ENCODE measurements at regions not wholly inside any gene's neighbourhood (a gene's known extent, or its start where the extent isn't known, plus 50 kb on each side); places are given as distances from the start of the nearest gene placed in this dataset.

DNA sequence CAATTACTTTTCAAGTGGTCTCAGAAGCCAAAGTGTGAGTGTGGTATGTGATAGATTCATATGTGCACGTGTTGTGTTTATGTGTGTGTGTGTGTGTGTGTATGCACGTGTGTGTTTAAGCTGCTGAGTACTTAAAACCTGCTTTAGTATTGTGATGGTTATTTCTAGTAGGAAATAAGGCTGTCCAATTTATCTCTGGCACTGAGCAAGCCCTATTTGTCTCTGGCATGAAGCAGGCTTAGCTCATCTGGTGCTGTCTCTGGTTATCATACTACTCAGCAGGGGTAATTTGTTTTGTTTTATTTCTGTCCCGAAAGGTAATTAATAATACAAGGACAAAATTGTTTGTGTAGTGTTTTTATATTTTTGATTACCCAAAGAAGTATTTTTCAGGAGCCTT is 333.7 kb downstream of the FAT3 start:
- H3F3A ChIP-seq (ENCODE audit: insufficient read depth), result no peaks in the 10 kb centered on the region
- no peak overlapping the region for H3K27ac ChIP-seq (ENCODE audit: low read depth, low read length)
- TF ChIP-seq, protein P1, sequence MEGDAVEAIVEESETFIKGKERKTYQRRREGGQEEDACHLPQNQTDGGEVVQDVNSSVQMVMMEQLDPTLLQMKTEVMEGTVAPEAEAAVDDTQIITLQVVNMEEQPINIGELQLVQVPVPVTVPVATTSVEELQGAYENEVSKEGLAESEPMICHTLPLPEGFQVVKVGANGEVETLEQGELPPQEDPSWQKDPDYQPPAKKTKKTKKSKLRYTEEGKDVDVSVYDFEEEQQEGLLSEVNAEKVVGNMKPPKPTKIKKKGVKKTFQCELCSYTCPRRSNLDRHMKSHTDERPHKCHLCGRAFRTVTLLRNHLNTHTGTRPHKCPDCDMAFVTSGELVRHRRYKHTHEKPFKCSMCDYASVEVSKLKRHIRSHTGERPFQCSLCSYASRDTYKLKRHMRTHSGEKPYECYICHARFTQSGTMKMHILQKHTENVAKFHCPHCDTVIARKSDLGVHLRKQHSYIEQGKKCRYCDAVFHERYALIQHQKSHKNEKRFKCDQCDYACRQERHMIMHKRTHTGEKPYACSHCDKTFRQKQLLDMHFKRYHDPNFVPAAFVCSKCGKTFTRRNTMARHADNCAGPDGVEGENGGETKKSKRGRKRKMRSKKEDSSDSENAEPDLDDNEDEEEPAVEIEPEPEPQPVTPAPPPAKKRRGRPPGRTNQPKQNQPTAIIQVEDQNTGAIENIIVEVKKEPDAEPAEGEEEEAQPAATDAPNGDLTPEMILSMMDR (IDR thresholded peaks at IDR 0.05; ENCODE audit: insufficient read depth, low read length, poor library complexity, severe bottlenecking), result no peak
- no peak for TF ChIP-seq EZH2phosphoT487 (conservative IDR thresholded peaks at IDR 0.05; ENCODE audit: low read length)
- no peaks in the 10 kb centered on the region for H3K27me3 ChIP-seq (ENCODE audit: low read length)
- no peak overlapping the region for H3K4me3 ChIP-seq (ENCODE audit: insufficient read depth, low read length, poor library complexity, severe bottlenecking)
- H3K79me2 ChIP-seq (ENCODE audit: insufficient read depth, low read length), result no peaks in the 10 kb centered on the region
- no peak overlapping the region for H2AFZ ChIP-seq (ENCODE audit: low read depth, low read length, severe bottlenecking)
- no peaks in the 10 kb centered on the region for H3K9me3 ChIP-seq (ENCODE audit: insufficient read depth, low read length)
- no peak overlapping the region for H3K4me2 ChIP-seq (ENCODE audit: low read depth, low read length, poor library complexity, severe bottlenecking)
- H4K20me1 ChIP-seq (ENCODE audit: low read depth, low read length), result no peaks in the 10 kb centered on the region
- no peak overlapping the region for H3K9ac ChIP-seq (ENCODE audit: low read length)
- H3K9me2 ChIP-seq (replicated peaks; ENCODE audit: insufficient read depth, low read length), result no peaks in the 10 kb centered on the region
- no peaks in the 10 kb centered on the region for H3K36me3 ChIP-seq (ENCODE audit: low read length)

DNA sequence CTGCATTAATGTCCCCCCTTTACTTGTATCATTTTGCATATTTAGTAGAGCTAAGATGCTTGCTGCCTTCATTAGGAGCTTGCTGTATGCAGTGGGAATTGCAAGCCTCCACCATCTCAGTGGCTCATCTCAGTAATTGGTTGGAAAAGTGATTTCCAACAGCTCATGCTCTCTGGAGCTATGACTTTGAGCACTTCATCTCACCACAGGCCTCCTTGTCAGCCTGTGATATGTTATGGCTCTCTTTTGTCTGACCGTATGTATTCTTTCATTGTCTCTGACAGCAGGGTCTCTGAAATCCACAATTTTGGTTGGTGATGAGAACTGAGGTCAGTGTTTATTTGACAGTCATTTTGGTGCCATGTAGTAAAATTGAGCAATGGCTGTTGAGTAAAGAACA is 345.1 kb downstream of the FAT3 start:
- Histone ChIP-seq H3K27me3 (ENCODE audit: low read length) (no peaks in the 10 kb centered on the region), H2AFZ (ENCODE audit: low read depth, low read length, severe bottlenecking) (no peak overlapping the region), H3K9me3 (ENCODE audit: insufficient read depth, low read length) (no peaks in the 10 kb centered on the region), H3K9me2 (replicated peaks; ENCODE audit: insufficient read depth, low read length) (no peaks in the 10 kb centered on the region), H3K36me3 (ENCODE audit: low read length) (no peaks in the 10 kb centered on the region), H3K79me2 (ENCODE audit: insufficient read depth, low read length) (no peaks in the 10 kb centered on the region), H3F3A (ENCODE audit: insufficient read depth) (no peaks in the 10 kb centered on the region), H4K20me1 (ENCODE audit: low read depth, low read length) (no peaks in the 10 kb centered on the region), H3K4me3 (ENCODE audit: insufficient read depth, low read length, poor library complexity, severe bottlenecking) (no peak overlapping the region), H3K4me2 (ENCODE audit: low read depth, low read length, poor library complexity, severe bottlenecking) (no peak overlapping the region), H3K9ac (ENCODE audit: low read length) (no peak overlapping the region), H3K27ac (ENCODE audit: low read depth, low read length) (no peak overlapping the region)
- TF ChIP-seq, protein P1 (IDR thresholded peaks at IDR 0.05; ENCODE audit: insufficient read depth, low read length, poor library complexity, severe bottlenecking), result no peak

DNA sequence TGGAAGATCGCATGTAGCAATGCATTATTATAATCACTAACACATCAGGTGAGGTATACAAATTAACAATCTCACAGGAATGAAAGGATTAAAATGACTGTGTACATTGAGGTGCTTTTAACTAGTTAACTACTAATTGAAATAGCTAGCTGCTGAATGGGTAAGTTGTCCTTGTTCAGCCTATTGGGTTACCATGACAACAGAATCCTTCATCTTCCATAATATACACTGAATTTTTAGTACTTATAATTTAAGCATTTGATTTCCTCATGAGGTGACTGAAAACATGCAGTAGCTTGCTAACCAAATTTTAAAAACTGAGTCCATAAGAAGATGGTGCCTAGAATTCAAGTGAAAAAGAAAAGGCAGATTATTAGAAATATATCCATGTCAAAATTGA is 347.9 kb downstream of the FAT3 start:
- Histone ChIP-seq H2AFZ (ENCODE audit: low read depth, low read length, severe bottlenecking) (no peak overlapping the region), H3K9me2 (replicated peaks; ENCODE audit: insufficient read depth, low read length) (no peaks in the 10 kb centered on the region), H3K27me3 (ENCODE audit: low read length) (no peaks in the 10 kb centered on the region), H3K4me2 (ENCODE audit: low read depth, low read length, poor library complexity, severe bottlenecking) (no peak overlapping the region), H4K20me1 (ENCODE audit: low read depth, low read length) (no peaks in the 10 kb centered on the region), H3K4me3 (ENCODE audit: insufficient read depth, low read length, poor library complexity, severe bottlenecking) (no peak overlapping the region), H3K79me2 (ENCODE audit: insufficient read depth, low read length) (no peaks in the 10 kb centered on the region), H3K27ac (ENCODE audit: low read depth, low read length) (no peak overlapping the region), H3K9ac (ENCODE audit: low read length) (no peak overlapping the region), H3K9me3 (ENCODE audit: insufficient read depth, low read length) (no peaks in the 10 kb centered on the region), H3F3A (ENCODE audit: insufficient read depth) (no peaks in the 10 kb centered on the region), H3K36me3 (ENCODE audit: low read length) (no peaks in the 10 kb centered on the region)
- TF ChIP-seq EZH2phosphoT487 (conservative IDR thresholded peaks at IDR 0.05; ENCODE audit: low read length), result no peak
- TF ChIP-seq, protein P1 (IDR thresholded peaks at IDR 0.05; ENCODE audit: insufficient read depth, low read length, poor library complexity, severe bottlenecking), result no peak

DNA sequence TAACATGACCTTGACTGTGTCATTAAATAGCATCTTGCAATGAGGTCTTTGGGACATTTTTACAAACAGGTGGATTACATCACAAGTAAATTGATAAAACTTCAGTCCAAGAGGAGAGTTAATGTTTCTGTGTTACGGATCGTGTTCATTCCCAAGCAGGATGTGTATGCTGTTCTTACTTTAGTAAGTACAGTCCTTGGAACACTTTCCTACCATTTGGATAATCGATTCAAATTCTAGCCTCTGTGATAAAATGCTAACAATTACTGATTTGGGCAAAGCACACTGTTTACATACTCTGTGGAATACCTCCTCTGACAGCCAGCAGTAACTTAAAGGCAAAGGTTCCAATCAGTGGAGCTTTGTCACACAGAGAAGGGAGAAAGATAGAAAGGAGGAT is 351.7 kb downstream of the FAT3 start:
- Histone ChIP-seq H3K27me3 (ENCODE audit: low read length) (no peaks in the 10 kb centered on the region), H2AFZ (ENCODE audit: low read depth, low read length, severe bottlenecking) (no peak overlapping the region), H3K9me2 (replicated peaks; ENCODE audit: insufficient read depth, low read length) (no peaks in the 10 kb centered on the region)

More for the DNA sequence above, 351.7 kb downstream of the FAT3 start:
- Histone ChIP-seq H3K27ac (ENCODE audit: low read depth, low read length) (no peak overlapping the region), H3F3A (ENCODE audit: insufficient read depth) (no peaks in the 10 kb centered on the region), H3K79me2 (ENCODE audit: insufficient read depth, low read length) (no peaks in the 10 kb centered on the region), H3K4me2 (ENCODE audit: low read depth, low read length, poor library complexity, severe bottlenecking) (no peak overlapping the region), H4K20me1 (ENCODE audit: low read depth, low read length) (no peaks in the 10 kb centered on the region), H3K36me3 (ENCODE audit: low read length) (no peaks in the 10 kb centered on the region), H3K4me3 (ENCODE audit: insufficient read depth, low read length, poor library complexity, severe bottlenecking) (no peak overlapping the region), H3K9ac (ENCODE audit: low read length) (no peak overlapping the region), H3K9me3 (ENCODE audit: insufficient read depth, low read length) (no peaks in the 10 kb centered on the region)
- TF ChIP-seq EZH2phosphoT487 (conservative IDR thresholded peaks at IDR 0.05; ENCODE audit: low read length), result no peak

Measured in SU-DHL-6 (cell line).